ENCODE measurements at regions not wholly inside any gene's neighbourhood (a gene's known extent, or its start where the extent isn't known, plus 50 kb on each side); places are given as distances from the start of the nearest gene placed in this dataset.
"Not testable (repeated sequence)": the region's sequence is repeated elsewhere in the genome, so short reads cannot be mapped to it uniquely, and the experiment has no call there.

DNA sequence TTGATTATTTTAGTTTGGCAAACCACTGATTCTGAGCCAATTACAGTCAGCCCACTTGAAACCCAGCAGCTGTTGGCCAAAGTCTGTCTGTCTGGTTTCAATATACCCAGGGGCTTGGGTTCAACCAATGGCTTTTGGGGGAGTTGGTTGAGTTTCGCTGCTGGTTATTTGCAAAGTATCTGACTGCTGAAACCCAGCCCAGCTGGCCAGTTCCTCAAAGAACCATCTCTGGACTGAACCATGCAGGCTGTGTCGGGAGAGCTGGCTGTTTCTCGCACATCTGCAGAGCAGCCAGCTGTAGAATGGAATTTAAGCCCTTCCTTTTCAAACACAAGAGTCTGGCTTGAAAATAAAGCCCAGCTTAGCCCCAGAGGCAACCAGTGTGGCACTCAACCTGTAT, 66.0 kb upstream of the PAX7 start:
- no peak for DNase-seq

DNA sequence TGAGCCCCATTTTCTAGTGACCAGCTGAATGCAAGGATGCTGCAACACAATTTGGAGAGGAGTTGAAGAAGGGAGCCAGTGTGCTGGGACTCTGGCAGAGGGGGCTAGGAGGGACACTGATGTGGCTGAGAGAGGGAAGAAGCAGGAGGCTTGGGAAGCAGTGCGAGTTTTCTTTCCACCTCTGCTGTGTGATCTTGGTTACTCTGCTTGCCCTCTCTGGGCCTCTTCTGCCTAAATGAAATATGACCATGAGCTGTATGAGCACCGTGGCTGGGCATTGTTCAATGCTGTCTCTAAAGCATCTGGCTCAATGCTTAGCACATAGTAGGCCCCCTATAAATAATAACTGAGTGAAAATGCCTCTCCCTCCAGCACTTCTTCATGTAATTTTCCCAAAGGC, 65.3 kb upstream of the PAX7 start:
- DNase-seq: no peak

DNA sequence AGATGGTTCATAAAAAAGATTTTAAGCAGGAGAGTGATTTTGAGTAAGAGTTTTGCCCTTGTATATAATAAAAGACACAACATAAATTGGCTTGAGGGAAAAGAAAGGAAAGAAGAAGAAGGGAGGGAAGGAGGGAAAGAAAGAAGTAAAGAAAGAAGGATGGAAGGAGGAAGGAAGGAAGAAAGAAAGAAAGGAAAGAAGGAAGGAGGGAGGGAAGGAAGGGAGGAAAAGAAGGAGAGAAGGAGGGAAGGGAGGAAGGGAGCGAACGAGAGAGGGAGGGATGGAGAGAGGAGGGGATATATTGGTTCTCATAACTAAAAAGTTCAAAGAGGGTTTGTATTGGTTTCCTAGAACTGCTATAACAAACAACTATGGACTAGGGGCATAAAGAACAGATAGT, 62.2 kb upstream of the PAX7 start:
- DNase-seq: no peak

GRCh38 chr1:18569251-18569650, 61.4 kb upstream of the PAX7 start:
- no peak for DNase-seq

- no peak for DNase-seq
Observed at GRCh38 chr1:18569811-18570545, 60.7 kb upstream of the PAX7 start.

- DNase-seq: no peak
Observed at GRCh38 chr1:18571275-18571674, 59.4 kb upstream of the PAX7 start.

DNA sequence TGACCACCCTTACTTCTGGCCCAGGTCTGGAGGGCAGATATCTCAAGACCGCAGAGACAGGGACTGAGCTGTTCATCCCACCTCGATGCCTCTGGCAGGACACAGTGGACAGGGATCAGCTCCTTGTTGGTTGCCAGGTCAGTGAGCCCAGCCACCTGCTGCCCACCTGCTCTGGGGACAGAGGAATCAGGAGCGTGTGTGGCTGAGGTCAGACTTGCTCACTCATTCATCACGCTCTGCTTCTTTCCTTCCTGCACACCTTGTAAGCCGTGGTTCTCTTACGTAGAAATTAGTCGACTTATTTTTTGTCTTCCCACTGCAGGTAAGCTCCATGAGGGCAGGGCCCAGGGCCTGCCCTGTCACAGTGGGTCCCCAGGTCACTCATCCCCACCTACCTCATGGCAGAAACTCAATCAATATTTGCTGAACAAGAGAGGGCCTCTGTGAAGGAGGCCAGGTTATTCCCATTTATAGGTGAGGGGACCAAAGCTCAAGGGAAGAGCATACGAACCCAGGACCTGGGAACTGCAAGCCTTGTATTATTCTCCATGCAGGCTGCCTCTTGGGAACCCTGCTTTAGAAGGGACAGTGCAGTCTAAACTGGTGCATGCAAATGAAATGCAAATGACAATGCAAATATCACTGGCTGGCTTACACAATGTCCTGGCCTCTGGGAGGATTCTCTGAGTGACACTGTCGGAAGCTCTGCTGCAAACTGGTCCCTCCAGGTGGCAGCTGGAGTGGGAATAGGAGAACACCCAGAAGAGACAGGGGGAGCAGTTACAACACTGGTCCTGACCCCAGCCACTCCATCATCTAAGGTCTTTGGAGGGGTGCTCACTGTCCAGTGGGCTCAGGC, 58.4 kb upstream of the PAX7 start:
- no peak for DNase-seq

DNA sequence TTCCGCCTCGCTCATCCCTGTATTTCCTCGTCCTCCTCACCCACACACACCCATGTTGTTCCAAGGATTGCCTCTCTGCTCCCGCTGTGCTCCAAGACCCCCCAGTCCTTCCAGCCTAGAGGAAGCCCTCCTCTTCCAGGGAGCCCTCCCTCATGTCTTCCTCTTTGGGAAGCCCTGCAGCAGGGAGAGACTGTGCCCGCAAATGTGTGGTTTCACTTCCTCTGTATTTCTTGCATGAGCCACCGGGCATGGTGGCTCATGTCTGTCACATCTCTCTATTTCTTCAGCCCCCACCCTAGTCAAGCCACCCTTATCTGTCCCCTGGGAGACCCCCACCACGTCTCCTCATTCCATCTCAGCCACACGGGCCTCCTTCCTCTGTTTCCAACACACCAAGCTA, 57.5 kb upstream of the PAX7 start:
- DNase-seq: no peak

DNA sequence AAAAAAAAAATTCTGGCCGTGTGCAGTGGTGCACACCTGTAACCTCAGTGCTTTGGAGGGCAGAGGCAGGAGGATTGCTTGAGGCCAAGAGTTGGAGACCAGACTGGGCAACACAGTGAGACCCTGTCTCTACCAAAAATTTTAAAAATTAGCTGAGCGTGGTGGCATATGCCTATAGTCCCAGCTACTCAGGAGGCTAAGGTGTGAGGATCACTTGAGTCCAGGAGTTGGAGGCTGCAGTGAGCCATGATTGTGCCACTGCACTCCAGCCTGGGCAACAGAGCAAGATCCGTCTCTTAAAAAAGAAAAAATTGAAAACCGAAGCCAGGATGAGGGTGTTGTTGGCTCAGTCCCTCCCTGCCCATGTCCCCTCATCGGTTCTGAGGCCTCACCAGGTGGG, 55.9 kb upstream of the PAX7 start:
- DNase-seq: no peak

- DNase-seq: peak; percentile 74
Observed at GRCh38 chr1:18575620-18576019, 55.0 kb upstream of the PAX7 start.

- no peak for DNase-seq
Observed at GRCh38 chr1:18578271-18578670, 52.4 kb upstream of the PAX7 start.

GRCh38 chr1:18579267-18579666, 51.4 kb upstream of the PAX7 start:
- not testable (repeated sequence) for DNase-seq

DNA sequence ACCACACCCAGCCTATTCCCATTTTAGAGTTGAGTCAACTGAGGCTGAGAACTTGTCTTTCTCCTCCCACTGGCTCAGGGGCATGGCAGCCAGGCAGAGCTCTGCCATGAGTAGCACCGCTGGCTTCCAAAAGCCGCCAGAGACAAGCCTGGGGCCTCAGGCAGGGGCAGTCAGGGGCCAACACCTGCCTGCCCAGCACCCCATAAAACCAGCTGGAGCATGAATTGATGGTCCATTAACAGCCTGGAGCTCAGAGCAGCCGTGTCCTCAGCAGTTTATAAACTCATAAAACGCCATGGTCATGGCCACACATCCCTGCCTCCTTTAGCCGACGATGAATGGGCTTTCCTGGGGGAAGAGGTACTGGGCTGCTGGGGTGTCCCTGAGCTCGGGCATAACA, 50.6 kb upstream of the PAX7 start:
- DNase-seq: no peak

- DNase-seq: no peak
Observed at GRCh38 chr1:18580691-18581419, 49.8 kb upstream of the PAX7 start.

Data from right forelimb (tissue), 1 donor.